Heart right ventricle (tissue), 16 donors: ENCODE measurements at regions not wholly inside any gene's neighbourhood (a gene's known extent, or its start where the extent isn't known, plus 50 kb on each side); places are given as distances from the start of the nearest gene placed in this dataset.

Experiments used
- ATAC-seq, 8 donors: fragments of 200-7000 bp; cut with Tn5 transposase; one replicate each; pipeline ENCODE4 v1.9.1; 2020; ENCODE audit warnings: mild to moderate bottlenecking in 8 of 8, moderate library complexity in 8 of 8, moderate number of reproducible peaks in 1 of 8
- DNase-seq, 2 donors: peaks; one replicate each; pipeline ENCODE4 v3.0.0-alpha.2; 2020
- H3K27ac ChIP-seq, 10 donors: fragments of 200-600 bp; sonication (generic) in 2 of 10; one replicate each; pipeline versions ENCODE4 v1.5.0 to v1.8.0; 2020 to 2022; ENCODE audit warnings: mild to moderate bottlenecking in 3 of 10
- H3K27me3 ChIP-seq, 7 donors: fragments of 200-600 bp; one replicate each; pipeline ENCODE4 v1.8.0; 2021 to 2022; ENCODE audit warnings: mild to moderate bottlenecking in 2 of 7
- H3K36me3 ChIP-seq, 9 donors: fragments of 200-600 bp; sonication (generic) in 1 of 9; one replicate each; pipeline versions ENCODE4 v1.5.0 to v1.8.0; 2020 to 2022; ENCODE audit warnings: mild to moderate bottlenecking in 2 of 9
- H3K4me1 ChIP-seq, 9 donors: fragments of 200-600 bp; sonication (generic) in 1 of 9; one replicate each; pipeline versions ENCODE4 v1.5.0 to v1.8.0; 2020 to 2022; ENCODE audit warnings: mild to moderate bottlenecking in 4 of 9
- H3K4me3 ChIP-seq, 10 donors: fragments of 200-600 bp; sonication (generic) in 2 of 10; one replicate each; pipeline versions ENCODE4 v1.5.0 to v1.8.0; 2020 to 2022; ENCODE audit warnings: mild to moderate bottlenecking in 7 of 10, moderate library complexity in 2 of 10
- H3K9me3 ChIP-seq, 11 donors: fragments of 200-600 bp in 10 of 11; sonication (generic) in 2 of 11; one replicate each; pipeline versions ENCODE4 v1.5.0 to v1.8.0; 2013 to 2022; ENCODE audit warnings: mild to moderate bottlenecking in 2 of 11, control low read depth in 1 of 11, moderate library complexity in 1 of 11
- CTCF ChIP-seq, 9 donors: fragments of 200-600 bp; sonication (generic) in 2 of 9; IDR thresholded peaks; one replicate each; pipeline versions ENCODE4 v1.5.0 to v1.8.0; 2021 to 2022; ENCODE audit warnings: antibody characterized with exemption in 9 of 9, mild to moderate bottlenecking in 5 of 9, moderate library complexity in 1 of 9
- WGBS, 2 donors: extraction: QIAGEN DNeasy Blood & Tissue Kit; methylation state at CpG; one replicate each; pipeline ENCODE4 v1.1.7; 2013; ENCODE audit warnings: inconsistent platforms in 1 of 2; 5-methylcytosine and 5-hydroxymethylcytosine counted together
- intact Hi-C, 10 donors: fragments of 100-400 bp; cut with DNase I; formaldehyde crosslinking; loops; one replicate each; pipeline versions ENCODE4 v1.11.1 to v1.14.2; 2022
- donor health status: Arrhythmogenic right ventricular cardiomyopathy.
- donor health status: ischemic (EF 13 %, LVEDD 7.1; RV severe dilation, severe dysfunction).
- donor health status: healthy with polysubstance abuse.
- donor health status: DM: no; HTN: yes; CAD: no.
- donor health status: DM: no; HTN: no; CAD: no.
- donor health status: ischemic (EF 25% LVEDD 6.9; RV normal size, moderate dysfunction).
- donor health status: ischemic (EF 25% LVEDD 5.7; RV mildly dilated, moderate dysfunction).
- donor health status: healthy.
- donor health status: DM: yes; HTN: yes; CAD: no.
- donor health status: Ischemic cardiomyopathy.
- donor health status: ischemic (EF 35%, LVEDD 5.7; RV mildly dilated, moderate dysfunction).
- donor health status: nonischemic (EF 11% LVEDD 7.7; RV severe dilation, severe dysfunction).
- donor health status: DM: yes; HTN: yes; CAD: no.
- donor health status: PGD.
- donor health status: ischemic (EF 29% LVEDD 5.4; RV normal size, mild dysfunction).
- donor health status: nonischemic (EF 23%, LVEDD 6.1; RV moderate dilation, normal function).

- Histone ChIP-seq H3K27ac (no peak overlapping the region), H3K9me3 (no peaks in the 10 kb centered on the region), H3K4me1 (peaks cover 0 to 11% (median 0%) of the 10 kb centered on the region in 9 donors), H3K36me3 (no peaks in the 10 kb centered on the region), H3K27me3 (no peaks in the 10 kb centered on the region), H3K4me3 (no peak overlapping the region)
- peak in 1 of 8 donors; percentile 19 for ATAC-seq
- intact Hi-C loops: no loop called here
- 69 to 73% methylated on average over 2 of the region's 2 CpGs for WGBS, 2 donors
- TF ChIP-seq CTCF (IDR thresholded peaks at IDR 0.05): no peak
- DNase-seq: no peak
Measured at GRCh38 chr14:71486279-71486678, 445.9 kb upstream of the RGS6 start.

- Histone ChIP-seq H3K36me3 (no peaks in the 10 kb centered on the region), H3K27me3 (no peaks in the 10 kb centered on the region), H3K27ac (no peak overlapping the region), H3K9me3 (no peaks in the 10 kb centered on the region), H3K4me3 (no peak overlapping the region), H3K4me1 (peaks cover 0 to 11% (median 0%) of the 10 kb centered on the region in 9 donors)
- intact Hi-C loops: no loop called here
- TF ChIP-seq CTCF (IDR thresholded peaks at IDR 0.05): no peak
- DNase-seq (no peak), ATAC-seq (no peak)
Measured at GRCh38 chr14:71487449-71487848, 444.8 kb upstream of the RGS6 start.

- no peak for TF ChIP-seq CTCF (IDR thresholded peaks at IDR 0.05)
- Histone ChIP-seq H3K9me3 (no peaks in the 10 kb centered on the region), H3K36me3 (no peaks in the 10 kb centered on the region), H3K27me3 (no peaks in the 10 kb centered on the region), H3K4me3 (no peak overlapping the region), H3K27ac (peak overlapping the region in 1 of 10 donors; percentile 23), H3K4me1 (peaks cover 0 to 11% (median 0%) of the 10 kb centered on the region in 9 donors)
- intact Hi-C loops: no loop called here
- 78 to 89% methylated on average over 2 of the region's 2 CpGs for WGBS, 2 donors
- ATAC-seq (no peak), DNase-seq (no peak)
Measured at GRCh38 chr14:71487941-71488340, 444.3 kb upstream of the RGS6 start.

GRCh38 chr14:71488703-71489191 is 443.5 kb upstream of the RGS6 start:
- Histone ChIP-seq H3K9me3 (no peaks in the 10 kb centered on the region), H3K4me3 (no peak overlapping the region), H3K36me3 (no peaks in the 10 kb centered on the region), H3K27ac (peak overlapping the region in 1 of 10 donors; percentile 23), H3K27me3 (no peaks in the 10 kb centered on the region), H3K4me1 (peaks cover 0 to 11% (median 0%) of the 10 kb centered on the region in 9 donors)
- WGBS, 2 donors: 58 to 63% methylated on average over 4 of the region's 4 CpGs
- DNase-seq: no peak
- intact Hi-C loops: no loop called here
- peak in 1 of 8 donors; percentile 50 for ATAC-seq
- no peak for TF ChIP-seq CTCF (IDR thresholded peaks at IDR 0.05)
